KG1 (cell line): ENCODE measurements at regions not wholly inside any gene's neighbourhood (a gene's known extent, or its start where the extent isn't known, plus 50 kb on each side); places are given as distances from the start of the nearest gene placed in this dataset.
A peak's percentile ranks its signal among the peaks of the same experiment; 100 is the strongest.

Experiments
- DNase-seq: peaks from one replicate; lab custom pipeline; 2025; lab: John Stamatoyannopoulos, UW

GRCh38 chr4:24719615-24720014 lies 75.8 kb upstream of the SOD3 start:
- DNase-seq: no peak

GRCh38 chr4:24720436-24720835 lies 74.9 kb upstream of the SOD3 start:
- DNase-seq: no peak

GRCh38 chr4:24720979-24721378 lies 74.4 kb upstream of the SOD3 start:
- DNase-seq: no peak

GRCh38 chr4:24722026-24722568 lies 73.3 kb upstream of the SOD3 start:
- no peak for DNase-seq

- no peak for DNase-seq
Measured at GRCh38 chr4:24727390-24728224, 67.8 kb upstream of the SOD3 start.

GRCh38 chr4:24729119-24729730 lies 66.1 kb upstream of the SOD3 start:
- no peak for DNase-seq

- DNase-seq: no peak
Measured at GRCh38 chr4:24730256-24731001, 64.9 kb upstream of the SOD3 start.

- no peak for DNase-seq
Measured at GRCh38 chr4:24731448-24731847, 63.9 kb upstream of the SOD3 start.

GRCh38 chr4:24734511-24734910 lies 60.9 kb upstream of the SOD3 start:
- no peak for DNase-seq

- DNase-seq: no peak
Measured at GRCh38 chr4:24736066-24736465, 59.3 kb upstream of the SOD3 start.

GRCh38 chr4:24741910-24742309 lies 53.5 kb upstream of the SOD3 start:
- no peak for DNase-seq

GRCh38 chr4:24742335-24742734 lies 53.0 kb upstream of the SOD3 start:
- no peak for DNase-seq

GRCh38 chr4:24742773-24743172 lies 52.6 kb upstream of the SOD3 start:
- peak; percentile 34 for DNase-seq

- no peak for DNase-seq
Measured at GRCh38 chr4:24743206-24743605, 52.2 kb upstream of the SOD3 start.

- no peak for DNase-seq
Measured at GRCh38 chr4:24743927-24744326, 51.4 kb upstream of the SOD3 start.

GRCh38 chr4:24745172-24745895 lies 50.0 kb upstream of the SOD3 start:
- no peak for DNase-seq
